Adrenal gland (tissue), 5 donors: ENCODE measurements at regions not wholly inside any gene's neighbourhood (a gene's known extent, or its start where the extent isn't known, plus 50 kb on each side); places are given as distances from the start of the nearest gene placed in this dataset.

Source experiments
- POLR2A ChIP-seq, 2 donors: fragments of 450-650 bp; IDR thresholded peaks; one replicate each; pipeline ENCODE4 v1.6.1; 2017; ENCODE audit warnings: antibody characterized with exemption in 2 of 2, mild to moderate bottlenecking in 2 of 2, moderate library complexity in 1 of 2
- TF ChIP-seq, protein P1 (sequence below), 6 experiments: fragments of 450-650 bp in 4 of 6; fragments of 200-600 bp in 2 of 6; sonication (generic) in 1 of 6; IDR thresholded peaks; 1 replicate in 5 of 6; 2 replicates in 1 of 6; pipeline versions ENCODE4 v1.5.1 to v1.8.0; 2016 to 2021; ENCODE audit warnings: antibody characterized with exemption in 6 of 6, mild to moderate bottlenecking in 2 of 6, moderate library complexity in 1 of 6
- donor health status: DM: no; HTN: no; CAD: no.

DNA sequence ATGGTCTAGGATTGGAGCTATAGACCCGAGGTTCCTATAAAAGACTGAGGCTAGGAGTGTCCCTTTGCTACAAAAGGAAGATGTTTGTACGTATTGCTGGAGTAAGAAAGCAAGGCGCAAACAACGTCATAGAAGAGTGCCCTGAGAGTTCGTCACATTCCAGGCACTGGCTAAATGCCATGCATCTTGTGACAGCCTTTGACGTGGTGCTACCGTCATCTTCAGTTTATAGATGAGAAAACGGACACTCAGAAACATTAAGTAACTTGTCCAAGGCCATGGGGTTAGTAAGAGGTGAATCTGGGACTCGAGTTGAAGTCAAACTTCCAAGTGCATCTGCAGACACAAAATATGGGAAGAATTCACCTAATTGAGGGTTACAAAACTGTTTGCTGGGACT lies 104.2 kb upstream of the SLC45A1 start:
- TF ChIP-seq, protein P1, sequence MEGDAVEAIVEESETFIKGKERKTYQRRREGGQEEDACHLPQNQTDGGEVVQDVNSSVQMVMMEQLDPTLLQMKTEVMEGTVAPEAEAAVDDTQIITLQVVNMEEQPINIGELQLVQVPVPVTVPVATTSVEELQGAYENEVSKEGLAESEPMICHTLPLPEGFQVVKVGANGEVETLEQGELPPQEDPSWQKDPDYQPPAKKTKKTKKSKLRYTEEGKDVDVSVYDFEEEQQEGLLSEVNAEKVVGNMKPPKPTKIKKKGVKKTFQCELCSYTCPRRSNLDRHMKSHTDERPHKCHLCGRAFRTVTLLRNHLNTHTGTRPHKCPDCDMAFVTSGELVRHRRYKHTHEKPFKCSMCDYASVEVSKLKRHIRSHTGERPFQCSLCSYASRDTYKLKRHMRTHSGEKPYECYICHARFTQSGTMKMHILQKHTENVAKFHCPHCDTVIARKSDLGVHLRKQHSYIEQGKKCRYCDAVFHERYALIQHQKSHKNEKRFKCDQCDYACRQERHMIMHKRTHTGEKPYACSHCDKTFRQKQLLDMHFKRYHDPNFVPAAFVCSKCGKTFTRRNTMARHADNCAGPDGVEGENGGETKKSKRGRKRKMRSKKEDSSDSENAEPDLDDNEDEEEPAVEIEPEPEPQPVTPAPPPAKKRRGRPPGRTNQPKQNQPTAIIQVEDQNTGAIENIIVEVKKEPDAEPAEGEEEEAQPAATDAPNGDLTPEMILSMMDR (IDR thresholded peaks at IDR 0.05): no peak
- TF ChIP-seq POLR2A (IDR thresholded peaks at IDR 0.05): no peak
